ENCODE measurements at regions not wholly inside any gene's neighbourhood (a gene's known extent, or its start where the extent isn't known, plus 50 kb on each side); places are given as distances from the start of the nearest gene placed in this dataset.

DNA sequence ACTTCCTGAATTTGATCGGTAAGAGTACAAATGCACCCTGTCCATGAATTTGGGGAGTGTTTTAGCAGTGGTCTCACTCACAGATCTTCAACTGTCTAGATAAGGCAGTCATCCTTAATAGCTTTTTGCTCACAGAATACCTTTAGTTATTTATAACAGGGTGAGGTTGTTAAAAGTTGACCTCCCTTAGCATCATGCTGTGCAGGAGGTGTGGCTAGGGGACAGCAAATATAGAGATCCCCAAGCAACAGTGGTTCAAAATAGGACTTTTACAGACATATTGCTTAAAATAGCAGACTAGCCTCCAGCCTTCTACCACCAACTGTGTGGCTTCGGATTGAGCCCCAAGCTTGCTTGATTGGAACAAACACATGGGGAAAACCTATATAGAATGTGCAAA, 724.4 kb downstream of the TLE1 start:
- TF ChIP-seq, protein P1, sequence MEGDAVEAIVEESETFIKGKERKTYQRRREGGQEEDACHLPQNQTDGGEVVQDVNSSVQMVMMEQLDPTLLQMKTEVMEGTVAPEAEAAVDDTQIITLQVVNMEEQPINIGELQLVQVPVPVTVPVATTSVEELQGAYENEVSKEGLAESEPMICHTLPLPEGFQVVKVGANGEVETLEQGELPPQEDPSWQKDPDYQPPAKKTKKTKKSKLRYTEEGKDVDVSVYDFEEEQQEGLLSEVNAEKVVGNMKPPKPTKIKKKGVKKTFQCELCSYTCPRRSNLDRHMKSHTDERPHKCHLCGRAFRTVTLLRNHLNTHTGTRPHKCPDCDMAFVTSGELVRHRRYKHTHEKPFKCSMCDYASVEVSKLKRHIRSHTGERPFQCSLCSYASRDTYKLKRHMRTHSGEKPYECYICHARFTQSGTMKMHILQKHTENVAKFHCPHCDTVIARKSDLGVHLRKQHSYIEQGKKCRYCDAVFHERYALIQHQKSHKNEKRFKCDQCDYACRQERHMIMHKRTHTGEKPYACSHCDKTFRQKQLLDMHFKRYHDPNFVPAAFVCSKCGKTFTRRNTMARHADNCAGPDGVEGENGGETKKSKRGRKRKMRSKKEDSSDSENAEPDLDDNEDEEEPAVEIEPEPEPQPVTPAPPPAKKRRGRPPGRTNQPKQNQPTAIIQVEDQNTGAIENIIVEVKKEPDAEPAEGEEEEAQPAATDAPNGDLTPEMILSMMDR (IDR thresholded peaks at IDR 0.05) = no peak
- TF ChIP-seq POLR2A (IDR thresholded peaks at IDR 0.05) = no peak
- no peak for TF ChIP-seq EP300 (IDR thresholded peaks at IDR 0.05)
- 64 to 84% (median 71%) methylated on average over 2 of the region's 2 CpGs for WGBS, 3 donors
- Histone ChIP-seq H3K4me1 (ENCODE audit: insufficient read depth) (no peaks in the 10 kb centered on the region), H3K9me3 (no peaks in the 10 kb centered on the region), H3K36me3 (no peaks in the 10 kb centered on the region), H3K27ac (no peak overlapping the region), H3K4me3 (no peak overlapping the region), H3K27me3 (no peaks in the 10 kb centered on the region)
- no peak for DNase-seq
- intact Hi-C loops (cut with DNase I) = loop anchor here in 1 of 4 donors (10.0 kb wide), 1 partner anchor 370 kb away; no protein-coding TSS in a partner anchor

DNA sequence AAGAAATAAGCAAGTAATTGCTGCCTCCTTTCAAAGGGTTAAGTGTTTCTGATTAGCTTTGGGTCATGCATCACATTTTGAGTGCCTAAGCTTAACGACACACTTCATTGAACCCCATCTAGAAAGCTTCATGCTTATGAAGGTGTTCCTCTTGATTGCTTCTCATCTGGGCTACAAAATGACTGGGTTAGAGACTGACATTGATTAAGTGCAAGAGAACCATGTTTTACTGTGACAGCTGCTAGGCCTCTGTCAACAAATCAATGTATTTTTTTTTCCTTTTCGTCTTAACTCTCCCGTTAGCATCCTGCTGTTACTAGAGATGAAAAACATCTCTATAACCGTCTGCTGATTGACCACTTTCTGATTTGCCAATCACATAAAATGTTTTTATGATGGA, 725.0 kb downstream of the TLE1 start:
- WGBS, 3 donors = 67 to 79% (median 76%) methylated on average over 4 of the region's 4 CpGs
- no peak for TF ChIP-seq EP300 (IDR thresholded peaks at IDR 0.05)
- TF ChIP-seq, protein P1 (IDR thresholded peaks at IDR 0.05) = no peak
- TF ChIP-seq POLR2A (IDR thresholded peaks at IDR 0.05) = no peak
- no peaks in the 10 kb centered on the region for H3K9me3 ChIP-seq
- H3K4me1 ChIP-seq (ENCODE audit: insufficient read depth) = no peaks in the 10 kb centered on the region
- DNase-seq = no peak
- no peaks in the 10 kb centered on the region for H3K27me3 ChIP-seq
- no peak overlapping the region for H3K27ac ChIP-seq
- H3K36me3 ChIP-seq = no peaks in the 10 kb centered on the region
- intact Hi-C loops (cut with DNase I) = loop anchor here in 1 of 4 donors (10.0 kb wide), 1 partner anchor 370 kb away; no protein-coding TSS in a partner anchor
- H3K4me3 ChIP-seq = no peak overlapping the region

DNA sequence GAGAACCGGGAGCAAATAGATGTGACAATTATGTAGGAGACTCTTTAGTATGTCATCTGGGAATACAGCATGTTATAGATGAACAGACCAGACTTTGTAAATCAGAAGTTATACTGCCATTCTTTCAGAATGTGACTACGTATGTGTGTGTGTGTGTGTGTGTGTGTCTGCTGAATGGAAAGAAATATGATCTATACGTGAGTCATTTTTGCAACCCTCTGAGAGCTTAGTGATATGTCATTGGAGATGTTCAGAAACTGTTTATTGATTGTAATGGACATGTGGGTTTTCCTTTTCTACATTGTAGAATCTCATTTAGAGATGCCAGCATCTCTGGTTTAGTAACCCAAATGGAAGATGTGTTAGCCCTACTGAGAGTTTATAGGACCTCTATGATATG, 731.5 kb downstream of the TLE1 start:
- no peak overlapping the region for H3K27ac ChIP-seq
- TF ChIP-seq EP300 (IDR thresholded peaks at IDR 0.05) = no peak
- no peak for TF ChIP-seq POLR2A (IDR thresholded peaks at IDR 0.05)
- TF ChIP-seq, protein P1 (IDR thresholded peaks at IDR 0.05) = no peak
- H3K36me3 ChIP-seq = no peaks in the 10 kb centered on the region
- 82 to 88% (median 86%) methylated on average over 3 of the region's 3 CpGs for WGBS, 3 donors
- no peaks in the 10 kb centered on the region for H3K27me3 ChIP-seq
- no peak for DNase-seq
- intact Hi-C loops (cut with DNase I) = no loop called here
- no peaks in the 10 kb centered on the region for H3K9me3 ChIP-seq
- H3K4me1 ChIP-seq (ENCODE audit: insufficient read depth) = no peaks in the 10 kb centered on the region
- H3K4me3 ChIP-seq = no peak overlapping the region

DNA sequence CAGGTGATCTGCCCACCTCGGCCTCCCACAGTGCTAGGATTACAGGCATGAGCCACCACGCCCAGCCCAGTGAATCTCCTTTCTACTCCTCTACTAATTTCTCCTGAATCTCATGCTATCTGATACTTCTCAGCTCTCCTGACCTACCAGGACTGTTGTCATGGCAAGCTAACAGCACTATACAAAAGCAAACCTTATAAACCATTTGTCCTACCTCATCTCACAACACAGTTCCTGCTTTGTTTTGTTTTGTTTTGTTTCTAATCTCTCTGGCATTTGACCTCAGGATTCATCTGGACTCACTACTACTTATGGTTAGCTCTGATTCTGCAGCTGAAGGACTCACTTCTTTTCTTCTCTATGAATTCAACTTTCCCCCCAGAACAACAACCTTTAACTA, 734.8 kb downstream of the TLE1 start:
- H3K9me3 ChIP-seq = no peaks in the 10 kb centered on the region
- H3K27me3 ChIP-seq = no peaks in the 10 kb centered on the region
- no peak for TF ChIP-seq POLR2A (IDR thresholded peaks at IDR 0.05)
- TF ChIP-seq, protein P1 (IDR thresholded peaks at IDR 0.05) = no peak
- no peak for TF ChIP-seq EP300 (IDR thresholded peaks at IDR 0.05)
- intact Hi-C loops (cut with DNase I) = no loop called here
- H3K27ac ChIP-seq = no peak overlapping the region
- H3K36me3 ChIP-seq = no peaks in the 10 kb centered on the region
- no peak overlapping the region for H3K4me3 ChIP-seq
- DNase-seq = no peak
- WGBS, 3 donors = 83 to 94% (median 92%) methylated on average over 2 of the region's 2 CpGs
- H3K4me1 ChIP-seq (ENCODE audit: insufficient read depth) = no peaks in the 10 kb centered on the region
